ENCODE measurements at regions not wholly inside any gene's neighbourhood (a gene's known extent, or its start where the extent isn't known, plus 50 kb on each side); places are given as distances from the start of the nearest gene placed in this dataset.
"Not testable (repeated sequence)": the region's sequence is repeated elsewhere in the genome, so short reads cannot be mapped to it uniquely, and the experiment has no call there.

GRCh38 chr5:17819783-17820182 lies 185.5 kb downstream of the TAF11L14 start:
- DNase-seq (ENCODE audit: low read depth in 2 of 2), result no peak

DNA sequence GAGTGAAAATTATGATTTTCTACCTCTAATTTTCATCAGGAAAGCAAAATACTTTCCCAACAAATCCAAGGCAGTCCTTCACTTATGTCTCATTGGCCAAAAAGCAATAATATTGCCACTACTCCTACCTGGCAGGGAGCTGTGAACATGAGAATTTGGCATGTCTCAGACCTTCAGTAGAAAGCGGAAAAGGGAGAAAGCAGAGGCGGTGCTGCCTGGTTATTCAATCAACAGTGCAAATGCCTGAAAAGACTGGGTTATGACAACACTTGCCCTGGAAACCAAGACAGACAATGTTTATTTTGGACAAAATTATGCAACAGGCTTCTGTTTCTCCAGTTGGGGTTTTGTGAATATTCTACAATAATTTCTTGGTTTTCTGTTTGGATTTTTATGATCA lies 194.4 kb downstream of the TAF11L14 start:
- DNase-seq (ENCODE audit: low read depth in 2 of 2), result no peak

DNA sequence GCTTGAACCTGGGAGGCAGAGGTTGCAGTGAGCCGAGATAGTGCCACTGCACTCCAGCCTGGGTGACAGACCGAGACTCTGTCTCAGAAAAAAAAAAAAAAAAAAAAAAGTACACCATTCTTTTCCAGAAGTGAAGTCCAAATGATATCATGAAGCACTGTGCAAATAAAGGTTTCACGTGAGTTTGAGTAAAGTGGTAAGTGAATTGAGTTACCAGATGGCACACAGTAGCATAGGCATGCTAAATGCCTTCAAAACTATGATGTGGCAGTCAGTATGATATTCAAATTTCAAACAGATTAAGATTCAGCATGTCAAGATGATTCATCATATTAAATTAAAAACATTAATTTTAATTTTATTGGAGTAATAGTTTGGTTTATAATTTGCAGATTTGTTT lies 195.2 kb downstream of the TAF11L14 start:
- no peak for DNase-seq (ENCODE audit: low read depth in 2 of 2)

GRCh38 chr5:17831279-17831678 lies 197.0 kb downstream of the TAF11L14 start:
- no peak for DNase-seq (ENCODE audit: low read depth in 2 of 2)

DNA sequence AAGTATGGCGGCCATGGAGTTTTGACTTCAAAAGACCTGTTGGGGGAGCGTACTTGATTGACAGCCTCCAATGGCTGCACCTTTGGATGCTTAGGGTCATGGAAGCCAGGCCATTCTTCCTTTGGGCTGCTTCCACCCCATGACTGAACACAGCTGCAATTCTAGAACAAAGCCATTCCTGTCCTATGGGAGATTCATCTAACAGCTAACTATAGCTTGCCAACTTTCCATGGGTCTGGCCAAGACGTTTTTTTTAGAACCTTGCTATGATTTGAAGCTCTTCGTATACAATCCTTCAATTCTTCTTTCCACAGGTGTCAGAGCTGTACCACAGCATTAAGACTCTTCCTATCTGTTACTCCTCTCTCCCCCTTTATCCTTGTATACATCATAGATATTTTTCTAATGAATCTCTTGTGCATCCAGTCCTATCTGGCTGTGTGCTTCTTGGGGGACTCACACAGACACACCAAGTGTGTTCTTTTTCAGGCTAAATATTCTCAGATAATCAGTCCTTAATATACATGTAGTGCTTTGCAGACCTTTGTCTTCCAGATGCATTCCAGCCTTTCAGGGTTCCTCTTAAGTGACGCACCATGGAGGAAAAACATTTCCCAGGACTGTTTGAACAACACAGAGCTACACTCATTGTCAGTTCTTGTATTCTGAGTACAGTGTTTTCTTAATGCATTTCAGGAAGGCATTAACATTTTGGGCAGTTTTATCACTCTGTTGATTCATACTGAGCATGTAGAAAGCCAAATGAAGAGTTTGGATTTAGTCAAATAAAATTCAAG lies 198.9 kb downstream of the TAF11L14 start:
- DNase-seq (ENCODE audit: low read depth in 2 of 2), result no peak

DNA sequence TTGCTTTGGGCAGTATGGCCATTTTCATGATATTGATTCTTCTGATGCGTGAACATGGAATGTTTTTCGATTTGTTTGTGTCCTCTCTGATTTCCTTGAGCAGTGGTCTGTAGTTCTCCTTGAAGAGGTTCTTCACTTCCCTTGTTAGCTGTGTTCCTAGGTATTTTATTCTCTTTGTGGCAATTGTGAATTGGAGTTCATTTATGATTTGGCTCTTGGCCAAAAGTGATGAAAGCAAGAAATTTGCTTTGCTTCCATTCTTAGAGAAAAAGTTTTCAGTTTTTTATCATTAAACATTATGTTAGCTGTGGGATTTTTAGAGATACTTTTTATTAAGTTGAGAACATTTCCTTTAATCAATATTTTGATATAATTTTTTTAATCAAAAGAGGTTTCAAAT lies 203.5 kb downstream of the TAF11L14 start:
- no peak for DNase-seq (ENCODE audit: low read depth in 2 of 2)

DNA sequence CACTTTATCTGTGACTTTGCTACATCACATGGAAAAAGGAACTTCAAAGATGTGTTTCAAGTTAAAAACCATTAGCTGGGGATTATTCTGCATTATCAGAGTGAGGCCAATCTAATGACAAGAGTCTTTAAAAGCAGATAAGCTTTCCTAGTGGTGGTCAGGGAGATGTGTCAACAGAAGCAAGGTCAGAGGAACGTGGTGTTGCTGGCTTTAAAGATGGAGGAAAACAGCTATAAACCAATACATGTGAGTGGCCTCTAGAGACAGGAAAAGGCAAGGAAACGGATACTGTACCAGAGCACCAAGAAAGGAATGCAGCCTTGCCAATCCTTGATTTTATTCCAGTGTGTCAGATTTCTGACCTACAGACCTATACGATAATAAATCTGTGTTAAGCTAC lies 204.2 kb downstream of the TAF11L14 start:
- no peak for DNase-seq (ENCODE audit: low read depth in 2 of 2)

- DNase-seq (ENCODE audit: low read depth in 2 of 2), result no peak
Observed at GRCh38 chr5:17839848-17840247, 205.6 kb downstream of the TAF11L14 start.

- DNase-seq (ENCODE audit: low read depth in 2 of 2), result no peak
Observed at GRCh38 chr5:17846496-17846895, 212.2 kb downstream of the TAF11L14 start.

DNA sequence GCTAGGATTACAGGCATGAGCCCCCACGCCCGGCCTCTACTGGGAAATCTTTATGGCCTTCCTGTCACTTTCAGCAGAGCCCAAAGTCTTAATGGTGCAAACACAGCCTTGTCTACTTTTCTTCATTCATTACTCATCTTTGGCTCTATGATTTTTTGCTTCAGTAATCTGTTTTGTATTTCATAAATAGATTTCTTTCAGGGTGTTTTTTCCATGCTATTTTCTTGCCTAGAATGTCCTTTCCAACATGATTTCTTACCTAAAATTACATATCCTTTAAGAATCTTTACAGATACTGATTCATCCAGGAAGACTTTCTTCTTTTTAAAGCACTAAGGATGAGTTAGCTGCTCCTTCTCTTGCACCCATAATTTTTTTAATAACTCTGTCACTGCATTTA lies 213.0 kb downstream of the TAF11L14 start:
- DNase-seq (ENCODE audit: low read depth in 2 of 2), result no peak

DNA sequence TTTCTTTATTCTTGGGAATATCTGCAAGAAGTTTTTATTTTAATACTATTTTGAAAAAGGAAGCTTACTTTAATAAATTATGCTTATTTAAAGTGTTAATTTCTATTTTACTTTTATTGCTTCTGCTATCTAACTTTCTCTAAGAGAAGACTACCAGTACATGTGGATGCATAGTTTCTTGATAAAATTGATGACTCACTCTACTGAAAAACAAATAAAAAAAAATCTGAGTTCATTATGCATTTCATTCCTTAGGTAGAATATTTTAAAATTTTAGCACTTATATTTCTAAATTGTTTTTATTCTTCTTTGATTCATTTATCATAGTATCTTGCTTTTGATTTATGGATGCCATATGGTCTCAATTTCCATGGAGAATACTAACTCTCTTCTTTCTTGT lies 217.9 kb downstream of the TAF11L14 start:
- no peak for DNase-seq (ENCODE audit: low read depth in 2 of 2)

- DNase-seq (ENCODE audit: low read depth in 2 of 2), result no peak
Observed at GRCh38 chr5:17852740-17853139, 218.5 kb downstream of the TAF11L14 start.

DNA sequence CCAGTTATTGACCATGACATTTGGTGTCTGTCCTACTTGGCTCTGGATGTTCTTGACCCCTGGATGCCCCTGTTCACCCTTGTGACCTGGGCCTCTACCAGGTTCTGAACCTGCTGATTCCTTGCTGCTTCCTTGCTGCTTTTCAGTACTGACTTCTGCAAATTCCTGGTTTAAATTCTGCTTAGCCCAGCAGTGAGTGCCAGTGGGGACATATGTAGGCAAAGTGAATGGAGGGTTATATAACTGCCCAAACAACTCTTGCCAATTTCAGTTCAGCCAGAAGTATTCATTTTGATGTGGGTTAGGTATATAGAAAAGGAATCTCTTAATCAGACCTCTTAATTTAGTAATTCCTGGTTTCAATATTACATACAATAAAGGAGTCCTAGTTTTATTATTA lies 220.6 kb downstream of the TAF11L14 start:
- DNase-seq (ENCODE audit: low read depth in 2 of 2), result no peak

DNA sequence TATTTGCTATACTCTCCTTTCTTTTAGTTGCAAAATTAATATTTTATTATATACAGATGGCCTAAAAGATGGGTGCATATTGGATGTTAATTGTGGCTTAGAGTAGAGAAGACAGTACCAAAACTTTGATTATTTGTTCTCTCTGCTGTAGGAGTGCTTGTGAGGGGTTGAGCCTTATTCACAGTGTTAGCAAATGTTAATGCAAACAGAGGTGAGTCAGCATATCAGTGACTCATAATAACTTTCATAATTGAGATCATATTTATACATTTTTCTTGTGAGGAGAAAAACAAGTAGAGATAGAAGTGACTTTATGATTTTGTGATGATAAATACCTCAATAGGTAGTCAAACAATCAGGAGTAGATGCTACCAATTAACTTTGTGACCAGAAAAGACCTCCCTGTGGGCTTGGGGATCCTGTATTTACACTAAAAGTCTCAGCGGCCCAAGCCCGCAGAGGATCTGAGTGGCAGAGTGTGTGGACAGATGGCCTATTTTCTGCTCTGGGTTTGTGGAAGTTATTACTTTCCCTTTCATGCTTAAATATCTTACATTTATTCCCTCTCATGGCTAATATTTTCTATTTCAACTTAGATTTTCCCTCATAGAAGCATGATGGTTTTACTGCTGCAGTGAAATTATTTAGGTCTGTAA lies 226.5 kb downstream of the TAF11L14 start:
- no peak for DNase-seq (ENCODE audit: low read depth in 2 of 2)

DNA sequence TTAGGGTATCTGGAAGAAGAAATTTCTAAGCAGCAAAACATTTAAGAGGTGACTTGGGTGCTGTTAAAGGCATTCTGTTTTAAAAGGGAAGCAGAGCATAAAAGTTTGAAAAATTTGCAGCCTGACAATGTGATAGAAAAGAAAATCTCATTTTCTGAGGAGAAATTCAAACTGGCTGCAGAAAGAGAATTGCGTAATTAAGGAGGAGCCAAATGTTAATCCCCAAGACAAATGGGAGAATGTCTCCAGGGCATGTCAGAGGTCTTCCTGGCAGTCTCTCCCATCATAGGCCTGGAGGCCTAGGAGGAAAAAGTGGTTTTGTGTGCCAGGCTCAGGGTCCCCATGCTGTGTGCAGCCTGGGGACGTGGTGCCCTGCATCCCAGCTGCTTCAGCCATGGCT lies 230.6 kb downstream of the TAF11L14 start:
- DNase-seq (ENCODE audit: low read depth in 2 of 2), result not testable (repeated sequence)

- not testable (repeated sequence) for DNase-seq (ENCODE audit: low read depth in 2 of 2)
Observed at GRCh38 chr5:17865966-17866365, 231.7 kb downstream of the TAF11L14 start.

GRCh38 chr5:17872204-17872603 lies 237.9 kb downstream of the TAF11L14 start:
- no peak for DNase-seq (ENCODE audit: low read depth in 2 of 2)

- no peak for DNase-seq (ENCODE audit: low read depth in 2 of 2)
Observed at GRCh38 chr5:17878541-17878940, 244.3 kb downstream of the TAF11L14 start.

GRCh38 chr5:17879276-17879675 lies 245.0 kb downstream of the TAF11L14 start:
- DNase-seq (ENCODE audit: low read depth in 2 of 2), result no peak

GRCh38 chr5:17880869-17881268 lies 246.6 kb downstream of the TAF11L14 start:
- no peak for DNase-seq (ENCODE audit: low read depth in 2 of 2)

GRCh38 chr5:17882760-17883488 lies 248.7 kb downstream of the TAF11L14 start:
- no peak for DNase-seq (ENCODE audit: low read depth in 2 of 2)

- DNase-seq (ENCODE audit: low read depth in 2 of 2), result no peak
Observed at GRCh38 chr5:17888155-17888554, 253.9 kb downstream of the TAF11L14 start.

GRCh38 chr5:17890501-17890900 lies 256.2 kb downstream of the TAF11L14 start:
- no peak for DNase-seq (ENCODE audit: low read depth in 2 of 2)
